Natural killer cell (primary cell): ENCODE measurements at regions not wholly inside any gene's neighbourhood (a gene's known extent, or its start where the extent isn't known, plus 50 kb on each side); places are given as distances from the start of the nearest gene placed in this dataset.

ENCODE experiments used
- ATAC-seq, 3 donors: fragments of 150-1000 bp in 2 of 3; fragments of 200-7000 bp in 1 of 3; cut with Tn5 transposase; 1 replicate in 1 of 3; 2 replicates in 2 of 3; pipeline ENCODE4 v1.10.0; 2021; ENCODE audit warnings: mild to moderate bottlenecking in 2 of 3, moderate library complexity in 2 of 3
- DNase-seq, 2 donors: peaks; one replicate each; pipeline versions ENCODE4 v3.0.0 to v3.0.0-alpha.2; 2013 to 2021; ENCODE audit warnings: mixed read lengths in 1 of 2
- H3K27ac ChIP-seq: one replicate; pipeline ENCODE4 v1.5.1; 2013; ENCODE audit warnings: mild to moderate bottlenecking, low read length
- H3K27me3 ChIP-seq: one replicate; pipeline ENCODE4 v1.6.1; 2013; ENCODE audit warnings: low read length; ENCODE audit not compliant: control insufficient read depth, insufficient read depth
- H3K36me3 ChIP-seq: one replicate; pipeline ENCODE4 v1.6.1; 2013; ENCODE audit warnings: low read length; ENCODE audit not compliant: control insufficient read depth, insufficient read depth
- H3K4me1 ChIP-seq: one replicate; pipeline ENCODE4 v1.6.1; 2013; ENCODE audit warnings: low read length; ENCODE audit not compliant: control insufficient read depth, insufficient read depth
- H3K4me3 ChIP-seq: one replicate; pipeline ENCODE4 v1.5.1; 2013; ENCODE audit warnings: low read length
- H3K9me3 ChIP-seq: one replicate; pipeline ENCODE4 v1.6.1; 2013; ENCODE audit warnings: low read length; ENCODE audit not compliant: control insufficient read depth, insufficient read depth
- H3K27ac Mint-ChIP-seq, 2 donors: one replicate each; pipeline ENCODE4 v1.8.0; 2022; ENCODE audit warnings: mild to moderate bottlenecking in 2 of 2, mixed read lengths in 2 of 2, moderate library complexity in 1 of 2
- H3K27me3 Mint-ChIP-seq, 2 donors: one replicate each; pipeline ENCODE4 v1.8.0; 2022; ENCODE audit warnings: low read depth in 2 of 2, mixed read lengths in 2 of 2
- H3K36me3 Mint-ChIP-seq: one replicate; pipeline ENCODE4 v1.8.0; 2022; ENCODE audit warnings: mixed read lengths
- H3K4me1 Mint-ChIP-seq, 2 donors: one replicate each; pipeline ENCODE4 v1.8.0; 2022; ENCODE audit warnings: mixed read lengths in 2 of 2
- H3K4me3 Mint-ChIP-seq: one replicate; pipeline ENCODE4 v1.8.0; 2022; ENCODE audit warnings: mild to moderate bottlenecking, moderate library complexity, mixed read lengths
- H3K9me3 Mint-ChIP-seq, 2 donors: one replicate each; pipeline ENCODE4 v1.8.0; 2022; ENCODE audit warnings: mixed read lengths in 2 of 2
- CTCF ChIP-seq: fragments of 200-600 bp; IDR thresholded peaks from one replicate; pipeline ENCODE4 v1.8.0; 2022; ENCODE audit warnings: antibody characterized with exemption
- WGBS: methylation state at CpG from one replicate; pipeline ENCODE4 v1.1.7; 2013; ENCODE audit warnings: missing lambda C conversion rate; ENCODE audit not compliant: insufficient coverage; 5-methylcytosine and 5-hydroxymethylcytosine counted together
- intact Hi-C: fragments of 100-400 bp; cut with micrococcal nuclease; formaldehyde crosslinking; loops from one replicate; pipeline ENCODE4 v1.14.2; 2022

GRCh38 chr20:40913224-40914185, 115.1 kb upstream of the TOP1 start:
- 96% methylated on average over 34 of the region's 34 CpGs for WGBS
- DNase-seq (no peak), ATAC-seq (no peak)
- no peaks in the 10 kb centered on the region for H3K36me3 ChIP-seq
- no peaks in the 10 kb centered on the region for H3K9me3 Mint-ChIP-seq
- TF ChIP-seq CTCF, result no peak
- H3K27ac Mint-ChIP-seq, result no peak overlapping the region
- H3K9me3 ChIP-seq, result no peaks in the 10 kb centered on the region
- no peak overlapping the region for H3K27ac ChIP-seq
- no peaks in the 10 kb centered on the region for H3K36me3 Mint-ChIP-seq
- H3K4me3 ChIP-seq, result no peak overlapping the region
- no peaks in the 10 kb centered on the region for H3K4me1 ChIP-seq
- intact Hi-C loops, result no loop called here
- H3K27me3 Mint-ChIP-seq, result peaks cover 0 to 3% of the 10 kb centered on the region in 2 donors
- H3K27me3 ChIP-seq, result no peaks in the 10 kb centered on the region
- peaks cover 5 to 6% of the 10 kb centered on the region in 2 donors for H3K4me1 Mint-ChIP-seq
- H3K4me3 Mint-ChIP-seq, result no peak overlapping the region

- Mint-ChIP-seq H3K27me3 (no peaks in the 10 kb centered on the region), H3K9me3 (no peaks in the 10 kb centered on the region), H3K36me3 (no peaks in the 10 kb centered on the region), H3K4me1 (no peaks in the 10 kb centered on the region), H3K27ac (no peak overlapping the region), H3K4me3 (no peak overlapping the region)
- intact Hi-C loops, result no loop called here
- no peak for ATAC-seq
- no peak overlapping the region for H3K27ac ChIP-seq
- no peak for DNase-seq
- no peak for TF ChIP-seq CTCF
- H3K9me3 ChIP-seq, result no peaks in the 10 kb centered on the region
- no peaks in the 10 kb centered on the region for H3K27me3 ChIP-seq
- no peak overlapping the region for H3K4me3 ChIP-seq
- 100% methylated on average over 3 of the region's 3 CpGs for WGBS
- H3K36me3 ChIP-seq, result no peaks in the 10 kb centered on the region
- H3K4me1 ChIP-seq, result no peaks in the 10 kb centered on the region
These were observed 112.9 kb upstream of the TOP1 start for GRCh38 chr20:40915756-40916155.

- Histone ChIP-seq H3K4me1 (no peaks in the 10 kb centered on the region), H3K36me3 (no peaks in the 10 kb centered on the region), H3K4me3 (no peak overlapping the region), H3K27me3 (no peaks in the 10 kb centered on the region), H3K27ac (no peak overlapping the region), H3K9me3 (no peaks in the 10 kb centered on the region)
- Mint-ChIP-seq H3K36me3 (no peaks in the 10 kb centered on the region), H3K9me3 (no peaks in the 10 kb centered on the region), H3K4me1 (no peaks in the 10 kb centered on the region), H3K27ac (no peak overlapping the region), H3K27me3 (no peaks in the 10 kb centered on the region), H3K4me3 (no peak overlapping the region)
- intact Hi-C loops, result no loop called here
- 50% methylated on average over 1 of the region's 1 CpG for WGBS
- no peak for TF ChIP-seq CTCF
- DNase-seq, result no peak
- no peak for ATAC-seq
These were observed 112.3 kb upstream of the TOP1 start for GRCh38 chr20:40916276-40916675.

DNA sequence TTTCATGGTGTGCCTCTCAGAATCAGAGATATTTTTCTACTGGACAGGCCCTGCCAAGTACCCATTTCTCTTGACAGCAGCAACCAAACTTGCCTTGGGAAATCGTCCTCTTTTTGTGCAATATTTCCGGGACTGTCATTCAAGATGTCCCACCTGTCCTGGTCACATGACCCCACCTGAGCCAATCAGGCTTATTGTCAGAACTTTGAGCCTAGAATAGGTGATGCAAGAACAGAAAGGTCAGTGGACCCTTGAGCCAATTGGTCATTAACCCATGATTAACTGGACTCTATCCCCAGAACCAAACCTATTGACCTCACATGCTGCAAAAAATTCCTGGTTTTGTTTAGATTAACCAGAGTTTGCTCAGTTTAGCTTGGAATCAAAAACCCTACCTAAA, 108.3 kb upstream of the TOP1 start:
- no peaks in the 10 kb centered on the region for H3K9me3 Mint-ChIP-seq
- no peaks in the 10 kb centered on the region for H3K27me3 Mint-ChIP-seq
- H3K9me3 ChIP-seq, result no peaks in the 10 kb centered on the region
- intact Hi-C loops, result no loop called here
- 90% methylated on average over 2 of the region's 2 CpGs for whole genome bisulfite sequencing
- no peaks in the 10 kb centered on the region for H3K36me3 Mint-ChIP-seq
- H3K27ac Mint-ChIP-seq, result no peak overlapping the region
- TF ChIP-seq CTCF, result no peak
- H3K4me3 ChIP-seq, result no peak overlapping the region
- ATAC-seq, result no peak
- H3K4me1 Mint-ChIP-seq, result no peaks in the 10 kb centered on the region
- no peak overlapping the region for H3K27ac ChIP-seq
- H3K4me1 ChIP-seq, result no peaks in the 10 kb centered on the region
- H3K4me3 Mint-ChIP-seq, result no peak overlapping the region
- H3K36me3 ChIP-seq, result no peaks in the 10 kb centered on the region
- no peak for DNase-seq
- H3K27me3 ChIP-seq, result no peaks in the 10 kb centered on the region
